ENCODE measurements at regions not wholly inside any gene's neighbourhood (a gene's known extent, or its start where the extent isn't known, plus 50 kb on each side); places are given as distances from the start of the nearest gene placed in this dataset.

DNA sequence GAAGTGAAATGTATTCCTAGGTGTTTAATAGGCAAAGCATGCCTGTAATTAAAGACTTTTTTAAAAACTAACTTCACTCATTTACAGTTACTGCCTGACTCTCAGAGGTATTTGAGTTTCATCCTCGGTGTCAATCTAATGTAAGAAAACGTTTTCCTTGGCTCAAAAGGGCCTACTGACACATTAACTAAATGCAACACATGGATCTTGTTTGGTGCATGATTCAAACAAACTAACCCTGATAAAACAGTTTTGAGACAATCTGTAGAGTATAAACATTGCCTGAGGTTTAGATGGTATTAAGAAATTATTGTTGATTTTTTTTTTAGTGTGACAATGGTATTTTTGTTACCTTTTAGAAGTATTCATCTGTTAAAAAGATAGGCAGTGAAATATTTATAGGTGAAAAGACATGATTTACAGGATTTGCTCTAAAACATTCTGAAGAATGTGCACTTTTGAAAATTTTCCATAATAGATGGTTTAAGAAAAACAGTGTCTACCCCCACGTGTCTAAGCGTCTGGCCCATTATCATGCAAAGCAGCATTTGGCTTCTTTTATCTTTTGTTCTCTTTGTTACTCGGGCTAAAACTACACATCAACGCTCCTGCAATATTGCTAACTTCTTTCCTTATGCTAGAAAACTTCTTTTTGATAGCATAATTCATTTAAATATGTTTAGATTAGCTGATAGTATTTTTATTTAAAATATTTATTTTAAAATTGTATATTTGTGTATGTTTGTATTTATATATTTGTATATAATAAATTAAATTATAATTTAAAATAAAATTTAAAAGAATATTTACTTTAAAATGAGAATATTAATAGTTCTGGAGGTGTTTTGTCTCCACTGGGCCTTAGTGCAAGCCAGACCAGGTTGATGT is 160.2 kb upstream of the NDUFV2 start:
- POLR2A ChIA-PET, result no interaction called here

GRCh38 chr18:8942909-8943545 is 159.5 kb upstream of the NDUFV2 start:
- ATAC-seq, result no peak
- no peak for DNase-seq
- CTCF ChIA-PET, result no interaction called here
- no peaks in the 10 kb centered on the region for H3K4me1 Mint-ChIP-seq (ENCODE audit: low read depth)
- H3K36me3 Mint-ChIP-seq (ENCODE audit: low read depth), result no peaks in the 10 kb centered on the region
- no peak overlapping the region for H3K4me3 Mint-ChIP-seq
- H3K27ac Mint-ChIP-seq, result no peak overlapping the region
- peaks cover 1% of the 10 kb centered on the region for H3K27me3 Mint-ChIP-seq (ENCODE audit: low read depth)
- POLR2A ChIA-PET, result no interaction called here
- no peaks in the 10 kb centered on the region for H3K9me3 Mint-ChIP-seq (ENCODE audit: insufficient read depth)

More for the DNA sequence above, 160.2 kb upstream of the NDUFV2 start:
- no peaks in the 10 kb centered on the region for H3K4me1 Mint-ChIP-seq (ENCODE audit: low read depth)
- H3K36me3 Mint-ChIP-seq (ENCODE audit: low read depth), result no peaks in the 10 kb centered on the region
- ATAC-seq (no peak), DNase-seq (no peak)
- H3K4me3 Mint-ChIP-seq, result no peak overlapping the region
- H3K27ac Mint-ChIP-seq, result no peak overlapping the region
- H3K9me3 Mint-ChIP-seq (ENCODE audit: insufficient read depth), result no peaks in the 10 kb centered on the region
- H3K27me3 Mint-ChIP-seq (ENCODE audit: low read depth), result no peaks in the 10 kb centered on the region
- CTCF ChIA-PET, result no interaction called here

- POLR2A ChIA-PET, result no interaction called here
- no peak overlapping the region for H3K27ac Mint-ChIP-seq
Observed at GRCh38 chr18:8943900-8944870, 158.3 kb upstream of the NDUFV2 start.

GRCh38 chr18:8944871-8945245 is 157.6 kb upstream of the NDUFV2 start:
- CTCF ChIA-PET, result no interaction called here

More at GRCh38 chr18:8943900-8944870, 158.3 kb upstream of the NDUFV2 start:
- H3K9me3 Mint-ChIP-seq (ENCODE audit: insufficient read depth), result no peaks in the 10 kb centered on the region
- CTCF ChIA-PET, result no interaction called here
- no peak overlapping the region for H3K4me3 Mint-ChIP-seq
- DNase-seq, result no peak
- no peaks in the 10 kb centered on the region for H3K4me1 Mint-ChIP-seq (ENCODE audit: low read depth)
- ATAC-seq, result no peak
- peaks cover 2% of the 10 kb centered on the region for H3K27me3 Mint-ChIP-seq (ENCODE audit: low read depth)
- no peaks in the 10 kb centered on the region for H3K36me3 Mint-ChIP-seq (ENCODE audit: low read depth)

GRCh38 chr18:8945514-8945913 is 157.0 kb upstream of the NDUFV2 start:
- DNase-seq (no peak), ATAC-seq (no peak)
- H3K4me3 Mint-ChIP-seq, result no peak overlapping the region
- H3K4me1 Mint-ChIP-seq (ENCODE audit: low read depth), result no peaks in the 10 kb centered on the region
- POLR2A ChIA-PET, result no interaction called here
- H3K27me3 Mint-ChIP-seq (ENCODE audit: low read depth), result peaks cover 2% of the 10 kb centered on the region
- H3K36me3 Mint-ChIP-seq (ENCODE audit: low read depth), result no peaks in the 10 kb centered on the region
- CTCF ChIA-PET, result no interaction called here
- no peak overlapping the region for H3K27ac Mint-ChIP-seq
- H3K9me3 Mint-ChIP-seq (ENCODE audit: insufficient read depth), result no peaks in the 10 kb centered on the region

More at GRCh38 chr18:8944871-8945245, 157.6 kb upstream of the NDUFV2 start:
- H3K4me1 Mint-ChIP-seq (ENCODE audit: low read depth), result no peaks in the 10 kb centered on the region
- POLR2A ChIA-PET, result no interaction called here
- H3K27ac Mint-ChIP-seq, result no peak overlapping the region
- H3K36me3 Mint-ChIP-seq (ENCODE audit: low read depth), result no peaks in the 10 kb centered on the region
- ATAC-seq, result no peak
- H3K4me3 Mint-ChIP-seq, result no peak overlapping the region
- H3K27me3 Mint-ChIP-seq (ENCODE audit: low read depth), result peaks cover 2% of the 10 kb centered on the region
- no peaks in the 10 kb centered on the region for H3K9me3 Mint-ChIP-seq (ENCODE audit: insufficient read depth)
- no peak for DNase-seq

- ChIA-PET CTCF (no interaction called here), POLR2A (no interaction called here)
- peaks cover 2% of the 10 kb centered on the region for H3K27me3 Mint-ChIP-seq (ENCODE audit: low read depth)
- no peaks in the 10 kb centered on the region for H3K9me3 Mint-ChIP-seq (ENCODE audit: insufficient read depth)
- peaks cover 3% of the 10 kb centered on the region for H3K4me1 Mint-ChIP-seq (ENCODE audit: low read depth)
- no peak overlapping the region for H3K4me3 Mint-ChIP-seq
- H3K27ac Mint-ChIP-seq, result no peak overlapping the region
- no peak for ATAC-seq
- DNase-seq, result no peak
- H3K36me3 Mint-ChIP-seq (ENCODE audit: low read depth), result no peaks in the 10 kb centered on the region
Observed at GRCh38 chr18:8946066-8946838, 156.2 kb upstream of the NDUFV2 start.

DNA sequence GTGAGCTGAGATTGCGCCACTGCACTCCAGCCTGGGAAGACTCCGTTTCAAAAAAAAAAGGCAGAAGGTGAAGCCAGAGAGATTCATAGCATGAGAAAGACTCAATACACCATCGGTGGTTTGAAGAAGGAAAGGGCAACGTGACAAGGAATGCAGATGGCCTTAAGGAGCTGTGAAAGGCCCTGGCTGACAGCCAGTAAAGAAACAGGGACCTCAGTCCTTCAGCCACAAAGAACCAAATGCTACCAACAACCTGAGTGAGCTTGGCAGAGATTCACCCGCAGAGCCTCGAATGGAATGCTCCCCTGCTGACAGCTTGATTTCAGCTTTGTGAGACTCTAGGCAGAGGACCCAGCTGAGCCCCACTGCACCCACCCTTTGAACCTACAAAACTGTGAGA is 154.9 kb upstream of the NDUFV2 start:
- CTCF ChIA-PET, result no interaction called here
- DNase-seq, result no peak
- H3K4me3 Mint-ChIP-seq, result no peak overlapping the region
- H3K4me1 Mint-ChIP-seq (ENCODE audit: low read depth), result peaks cover 13% of the 10 kb centered on the region
- peaks cover 2% of the 10 kb centered on the region for H3K27me3 Mint-ChIP-seq (ENCODE audit: low read depth)
- no peaks in the 10 kb centered on the region for H3K36me3 Mint-ChIP-seq (ENCODE audit: low read depth)
- no peak for ATAC-seq
- H3K9me3 Mint-ChIP-seq (ENCODE audit: insufficient read depth), result no peaks in the 10 kb centered on the region
- POLR2A ChIA-PET, result no interaction called here
- no peak overlapping the region for H3K27ac Mint-ChIP-seq

GRCh38 chr18:8948011-8948410 is 154.5 kb upstream of the NDUFV2 start:
- ATAC-seq, result no peak
- H3K36me3 Mint-ChIP-seq (ENCODE audit: low read depth), result no peaks in the 10 kb centered on the region

GRCh38 chr18:8948471-8949149 is 153.9 kb upstream of the NDUFV2 start:
- CTCF ChIA-PET, result no interaction called here
- Mint-ChIP-seq H3K4me3 (no peak overlapping the region), H3K4me1 (ENCODE audit: low read depth) (peaks cover 13% of the 10 kb centered on the region), H3K27me3 (ENCODE audit: low read depth) (peaks cover 2% of the 10 kb centered on the region), H3K36me3 (ENCODE audit: low read depth) (no peaks in the 10 kb centered on the region), H3K27ac (no peak overlapping the region), H3K9me3 (ENCODE audit: insufficient read depth) (no peaks in the 10 kb centered on the region)
- DNase-seq (no peak), ATAC-seq (no peak)
- POLR2A ChIA-PET, result no interaction called here

More at GRCh38 chr18:8948011-8948410, 154.5 kb upstream of the NDUFV2 start:
- DNase-seq, result no peak
- H3K4me1 Mint-ChIP-seq (ENCODE audit: low read depth), result peaks cover 13% of the 10 kb centered on the region
- ChIA-PET CTCF (no interaction called here), POLR2A (no interaction called here)
- no peak overlapping the region for H3K4me3 Mint-ChIP-seq
- no peaks in the 10 kb centered on the region for H3K9me3 Mint-ChIP-seq (ENCODE audit: insufficient read depth)
- H3K27me3 Mint-ChIP-seq (ENCODE audit: low read depth), result peaks cover 2% of the 10 kb centered on the region
- no peak overlapping the region for H3K27ac Mint-ChIP-seq

GRCh38 chr18:8949206-8949605 is 153.3 kb upstream of the NDUFV2 start:
- ATAC-seq, result no peak
- Mint-ChIP-seq H3K4me1 (ENCODE audit: low read depth) (peaks cover 13% of the 10 kb centered on the region), H3K36me3 (ENCODE audit: low read depth) (no peaks in the 10 kb centered on the region), H3K9me3 (ENCODE audit: insufficient read depth) (no peaks in the 10 kb centered on the region), H3K4me3 (no peak overlapping the region), H3K27me3 (ENCODE audit: low read depth) (peaks cover 2% of the 10 kb centered on the region), H3K27ac (no peak overlapping the region)
- ChIA-PET CTCF (no interaction called here), POLR2A (no interaction called here)
- DNase-seq, result no peak

- peak; percentile 32 for DNase-seq
- H3K4me1 Mint-ChIP-seq (ENCODE audit: low read depth), result peaks cover 13% of the 10 kb centered on the region
- H3K36me3 Mint-ChIP-seq (ENCODE audit: low read depth), result no peaks in the 10 kb centered on the region
- peaks cover 3% of the 10 kb centered on the region for H3K27me3 Mint-ChIP-seq (ENCODE audit: low read depth)
- H3K9me3 Mint-ChIP-seq (ENCODE audit: insufficient read depth), result no peaks in the 10 kb centered on the region
- ATAC-seq, result peak; percentile 51
- CTCF ChIA-PET, result no interaction called here
- H3K27ac Mint-ChIP-seq, result peak overlapping the region; percentile 45
- H3K4me3 Mint-ChIP-seq, result no peak overlapping the region
- POLR2A ChIA-PET, result no interaction called here
Observed at GRCh38 chr18:8951491-8951890, 151.0 kb upstream of the NDUFV2 start.
